ENCODE measurements at regions not wholly inside any gene's neighbourhood (a gene's known extent, or its start where the extent isn't known, plus 50 kb on each side); places are given as distances from the start of the nearest gene placed in this dataset.

- TF ChIP-seq CTCF (IDR thresholded peaks at IDR 0.05; ENCODE audit: borderline replicate concordance, insufficient read depth, low read depth, low read length), result no peak
- no peak overlapping the region for H3K4me3 ChIP-seq (ENCODE audit: low read depth, low read length)
These were observed 327.8 kb downstream of the MEIS1 start for GRCh38 chr2:66762761-66763160.

GRCh38 chr2:66766582-66766981, 331.7 kb downstream of the MEIS1 start:
- H3K4me3 ChIP-seq (ENCODE audit: low read depth, low read length), result no peak overlapping the region
- TF ChIP-seq CTCF (IDR thresholded peaks at IDR 0.05; ENCODE audit: borderline replicate concordance, insufficient read depth, low read depth, low read length), result no peak

GRCh38 chr2:66771359-66771976, 336.5 kb downstream of the MEIS1 start:
- no peak for TF ChIP-seq CTCF (IDR thresholded peaks at IDR 0.05; ENCODE audit: borderline replicate concordance, insufficient read depth, low read depth, low read length)
- H3K4me3 ChIP-seq (ENCODE audit: low read depth, low read length), result no peak overlapping the region

- TF ChIP-seq CTCF (IDR thresholded peaks at IDR 0.05; ENCODE audit: borderline replicate concordance, insufficient read depth, low read depth, low read length), result no peak
- no peak overlapping the region for H3K4me3 ChIP-seq (ENCODE audit: low read depth, low read length)
These were observed 337.7 kb downstream of the MEIS1 start for GRCh38 chr2:66772618-66773017.

- no peak overlapping the region for H3K4me3 ChIP-seq (ENCODE audit: low read depth, low read length)
- no peak for TF ChIP-seq CTCF (IDR thresholded peaks at IDR 0.05; ENCODE audit: borderline replicate concordance, insufficient read depth, low read depth, low read length)
These were observed 341.0 kb downstream of the MEIS1 start for GRCh38 chr2:66775730-66776422.

- no peak for TF ChIP-seq CTCF (IDR thresholded peaks at IDR 0.05; ENCODE audit: borderline replicate concordance, insufficient read depth, low read depth, low read length)
- no peak overlapping the region for H3K4me3 ChIP-seq (ENCODE audit: low read depth, low read length)
These were observed 346.9 kb downstream of the MEIS1 start for GRCh38 chr2:66781804-66782203.

GRCh38 chr2:66782780-66783361, 347.9 kb downstream of the MEIS1 start:
- TF ChIP-seq CTCF (IDR thresholded peaks at IDR 0.05; ENCODE audit: borderline replicate concordance, insufficient read depth, low read depth, low read length), result no peak
- H3K4me3 ChIP-seq (ENCODE audit: low read depth, low read length), result no peak overlapping the region
